PC-3 (cell line): ENCODE measurements at regions not wholly inside any gene's neighbourhood (a gene's known extent, or its start where the extent isn't known, plus 50 kb on each side); places are given as distances from the start of the nearest gene placed in this dataset.

Experiments
- ATAC-seq: fragments of 200-7000 bp; cut with Tn5 transposase; 2 replicates; pipeline ENCODE4 v1.9.1; 2020; ENCODE audit warnings: mild to moderate bottlenecking, moderate library complexity
- BruUV-seq: library from RNA; stranded (reverse); fragments of 400-500 nt; replicated peaks from 2 replicates; lab custom pipeline; 2021; lab: Mats Ljungman, UMichigan
- CTCF ChIA-PET: fragments of 300-600 bp; sonication (Branson Sonifier 250); formaldehyde crosslinking; loops from one replicate; lab custom pipeline; 2022; ENCODE audit warnings: antibody characterized with exemption; lab: Charles Lee
- POLR2A ChIA-PET: fragments of 300-600 bp; sonication (Branson Sonifier 250); formaldehyde crosslinking; loops from one replicate; lab custom pipeline; 2022; ENCODE audit warnings: antibody characterized with exemption; ENCODE audit not compliant: unreplicated experiment; lab: Charles Lee
- DNase-seq: peaks from one replicate; pipeline ENCODE4 v3.0.0-alpha.2; 2015
- H2AFZ ChIP-seq: fragments of 300-600 bp; sonication (generic); 2 replicates; pipeline ENCODE4 v1.6.0; 2016; ENCODE audit warnings: antibody characterized with exemption, low read length
- H3F3A ChIP-seq: fragments of 300-600 bp; sonication (generic); one replicate; pipeline ENCODE4 v1.6.0; 2017; ENCODE audit warnings: antibody characterized with exemption, low read length, control low read depth, mild to moderate bottlenecking; ENCODE audit not compliant: unreplicated experiment
- H3K27ac ChIP-seq: fragments of 300-600 bp; sonication (generic); 2 replicates; pipeline ENCODE4 v1.5.1; 2016; ENCODE audit warnings: mild to moderate bottlenecking, low read length
- H3K27me3 ChIP-seq: fragments of 300-600 bp; sonication (generic); 2 replicates; pipeline ENCODE4 v1.6.1; 2016; ENCODE audit warnings: low read length, mixed read lengths
- H3K36me3 ChIP-seq: fragments of 300-600 bp; sonication (generic); 2 replicates; pipeline ENCODE4 v1.6.1; 2016; ENCODE audit warnings: low read depth, mixed run types, low read length, mixed read lengths
- H3K4me1 ChIP-seq: fragments of 300-600 bp; sonication (generic); 2 replicates; pipeline ENCODE4 v1.5.1; 2016; ENCODE audit warnings: low read length; ENCODE audit not compliant: insufficient read depth
- H3K4me2 ChIP-seq: fragments of 300-600 bp; sonication (generic); 2 replicates; pipeline ENCODE4 v1.6.0; 2016; ENCODE audit warnings: low read length
- H3K4me3 ChIP-seq: fragments of 300-600 bp; sonication (generic); 2 replicates; pipeline ENCODE4 v1.5.1; 2016; ENCODE audit warnings: mild to moderate bottlenecking, low read length, mixed read lengths
- H3K79me2 ChIP-seq: fragments of 300-600 bp; sonication (generic); 2 replicates; pipeline ENCODE4 v1.6.1; 2017; ENCODE audit warnings: low read length, mixed read lengths
- H3K9ac ChIP-seq: fragments of 300-600 bp; sonication (generic); 2 replicates; pipeline ENCODE4 v1.6.0; 2016; ENCODE audit warnings: mild to moderate bottlenecking, low read length
- H3K9me2 ChIP-seq: fragments of 300-600 bp; sonication (generic); replicated peaks from 2 replicates; pipeline ENCODE4 v1.6.1; 2016; ENCODE audit warnings: mixed run types, low read length, mixed read lengths
- H3K9me3 ChIP-seq: fragments of 300-600 bp; sonication (generic); 2 replicates; pipeline ENCODE4 v1.6.1; 2016; ENCODE audit warnings: low read length, mixed read lengths
- H4K20me1 ChIP-seq: fragments of 300-600 bp; sonication (generic); 2 replicates; pipeline ENCODE4 v1.6.1; 2016; ENCODE audit warnings: low read length, mixed read lengths
- CTCF ChIP-seq: fragments of 300-600 bp; sonication (generic); conservative IDR thresholded peaks from 2 replicates; pipeline ENCODE4 v1.5.1; 2017; ENCODE audit warnings: antibody characterized with exemption, low read depth, mild to moderate bottlenecking, low read length
- EZH2 ChIP-seq: fragments of 300-600 bp; sonication (generic); IDR thresholded peaks from one replicate; pipeline ENCODE4 v1.6.1; 2017; ENCODE audit warnings: antibody characterized with exemption, mild to moderate bottlenecking, low read length; ENCODE audit not compliant: unreplicated experiment
- EZH2phosphoT487 ChIP-seq: fragments of 300-600 bp; sonication (generic); IDR thresholded peaks from 2 replicates; pipeline ENCODE4 v1.6.1; 2018; ENCODE audit warnings: mild to moderate bottlenecking, antibody characterized with exemption, low read length, borderline replicate concordance
- intact Hi-C: fragments of 100-400 bp; cut with micrococcal nuclease; formaldehyde crosslinking; loops from 2 replicates; pipeline ENCODE4 v1.9.0; 2023

- Histone ChIP-seq H3K4me2 (no peak overlapping the region), H3K4me1 (peaks cover 10% of the 10 kb centered on the region), H3K9ac (no peak overlapping the region), H4K20me1 (no peaks in the 10 kb centered on the region), H3K4me3 (no peak overlapping the region), H2AFZ (no peak overlapping the region), H3K27me3 (no peaks in the 10 kb centered on the region), H3K9me2 (no peaks in the 10 kb centered on the region), H3K79me2 (no peaks in the 10 kb centered on the region), H3K27ac (no peak overlapping the region), H3K9me3 (no peaks in the 10 kb centered on the region), H3F3A (no peaks in the 10 kb centered on the region), H3K36me3 (no peaks in the 10 kb centered on the region)
- POLR2A ChIA-PET, result no interaction called here
- intact Hi-C loops, result no loop called here
- BruUV-seq, result no TSS peak
- ATAC-seq (no peak), DNase-seq (no peak)
- TF ChIP-seq CTCF, result no peak
- CTCF ChIA-PET, result interaction anchor here (0.6 kb wide), 2 partner anchors 9 to 404 kb away, joined by 3 read pairs; no protein-coding TSS in a partner anchor
Measured at GRCh38 chr3:111323019-111323418, 219.0 kb upstream of the CD96 start.

GRCh38 chr3:111324151-111324550, 217.8 kb upstream of the CD96 start:
- no TSS peak for BruUV-seq
- ChIA-PET CTCF (no interaction called here), POLR2A (no interaction called here)
- no peak for TF ChIP-seq EZH2
- TF ChIP-seq CTCF, result no peak
- no peak for TF ChIP-seq EZH2phosphoT487
- no peaks in the 10 kb centered on the region for H3K9me2 ChIP-seq
- H3F3A ChIP-seq, result no peaks in the 10 kb centered on the region
- ATAC-seq, result no peak
- H3K9ac ChIP-seq, result no peak overlapping the region
- intact Hi-C loops, result no loop called here
- H3K9me3 ChIP-seq, result no peaks in the 10 kb centered on the region
- H3K27ac ChIP-seq, result no peak overlapping the region
- no peaks in the 10 kb centered on the region for H3K27me3 ChIP-seq
- no peaks in the 10 kb centered on the region for H4K20me1 ChIP-seq
- H3K4me2 ChIP-seq, result peak overlapping the region; percentile 12; the same call in 1 of the 2 replicates
- no peaks in the 10 kb centered on the region for H3K36me3 ChIP-seq
- peak overlapping the region; percentile 37; the same call in 1 of the 2 replicates for H2AFZ ChIP-seq
- peaks cover 10% of the 10 kb centered on the region for H3K4me1 ChIP-seq
- no peak overlapping the region for H3K4me3 ChIP-seq
- no peak for DNase-seq
- no peaks in the 10 kb centered on the region for H3K79me2 ChIP-seq

GRCh38 chr3:111324645-111325044, 217.4 kb upstream of the CD96 start:
- no peak for DNase-seq
- POLR2A ChIA-PET, result no interaction called here
- Histone ChIP-seq H4K20me1 (no peaks in the 10 kb centered on the region), H3K27ac (no peak overlapping the region), H3K9me2 (no peaks in the 10 kb centered on the region), H3K9me3 (no peaks in the 10 kb centered on the region), H2AFZ (no peak overlapping the region), H3K79me2 (no peaks in the 10 kb centered on the region), H3K4me3 (no peak overlapping the region), H3K4me2 (no peak overlapping the region), H3K9ac (no peak overlapping the region), H3K36me3 (no peaks in the 10 kb centered on the region), H3K4me1 (peaks cover 10% of the 10 kb centered on the region), H3F3A (no peaks in the 10 kb centered on the region), H3K27me3 (no peaks in the 10 kb centered on the region)
- no peak for ATAC-seq
- intact Hi-C loops, result no loop called here
- CTCF ChIA-PET, result no interaction called here
- TF ChIP-seq EZH2phosphoT487 (no peak), EZH2 (no peak), CTCF (no peak)
- no TSS peak for BruUV-seq
